Lung microvascular endothelial cell (primary cell): ENCODE measurements at regions not wholly inside any gene's neighbourhood (a gene's known extent, or its start where the extent isn't known, plus 50 kb on each side); places are given as distances from the start of the nearest gene placed in this dataset.
"Not testable (repeated sequence)": the region's sequence is repeated elsewhere in the genome, so short reads cannot be mapped to it uniquely, and the experiment has no call there.

ENCODE experiments used
- DNase-seq, 2 donors: peaks; one replicate each; pipeline versions ENCODE4 v3.0.0 to v3.0.0-alpha.2; 2010; ENCODE audit warnings: low read depth in 2 of 2

DNA sequence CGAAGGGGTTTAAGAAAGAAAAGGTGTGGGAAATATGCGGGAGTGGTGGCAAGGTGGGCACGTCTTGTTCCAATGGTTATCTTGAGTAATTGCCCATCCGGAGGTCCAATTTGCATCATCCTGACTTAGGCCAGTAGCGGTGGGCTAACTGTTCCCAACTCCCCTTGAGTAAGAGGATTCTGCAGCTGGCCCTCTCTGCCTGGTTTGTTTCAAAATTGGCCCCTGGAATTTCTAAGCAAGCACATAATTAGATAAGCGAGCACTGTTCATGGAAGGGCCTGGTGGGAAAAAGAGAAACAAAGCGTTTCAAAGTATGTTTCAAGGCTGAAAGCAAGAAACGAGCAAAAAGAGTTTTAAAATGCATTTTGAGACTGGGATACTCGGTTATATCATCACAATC is 198.2 kb downstream of the CEP135 start:
- DNase-seq, result no peak

GRCh38 chr4:56142088-56142487 is 193.3 kb downstream of the CEP135 start:
- no peak for DNase-seq

- no peak for DNase-seq
Measured at GRCh38 chr4:56139241-56139827, 190.6 kb downstream of the CEP135 start.

DNA sequence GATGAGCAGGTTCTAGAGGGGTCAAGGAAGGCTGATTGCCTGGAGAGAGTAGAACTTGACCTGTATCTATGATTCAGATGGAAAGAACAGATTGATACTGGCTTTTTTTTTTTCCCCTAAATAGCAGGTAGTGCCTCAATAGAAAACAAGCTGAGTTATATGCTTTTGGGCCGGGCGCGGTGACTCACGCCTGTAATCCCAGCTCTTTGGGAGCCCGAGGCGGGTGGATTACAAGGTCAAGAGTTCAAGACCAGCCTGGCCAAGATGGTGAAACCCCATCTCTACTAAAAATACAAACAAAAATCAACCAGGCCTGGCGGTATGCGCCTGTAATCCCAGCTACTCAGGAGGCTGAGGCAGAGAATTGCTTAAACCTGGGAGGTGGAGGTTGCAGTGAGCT is 186.1 kb downstream of the CEP135 start:
- DNase-seq, result not testable (repeated sequence)

DNA sequence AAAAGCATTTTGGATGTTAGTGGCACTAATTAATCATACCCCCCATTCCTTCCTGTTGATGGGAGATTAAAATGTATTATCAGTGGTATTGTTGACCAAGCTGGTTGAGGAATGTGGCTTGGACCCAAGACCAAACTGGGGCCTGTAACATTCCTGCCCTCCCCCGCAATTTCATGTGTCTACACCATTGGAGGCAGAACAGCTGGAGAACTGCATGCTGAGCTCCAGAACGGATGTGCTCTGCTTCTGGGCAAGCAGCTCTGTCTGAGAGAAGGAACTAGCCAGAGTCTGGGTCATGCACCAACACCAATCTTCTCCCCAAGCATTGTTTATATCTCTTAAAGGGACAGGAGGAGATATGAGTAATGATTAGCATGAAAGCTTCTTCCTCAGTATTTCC is 185.5 kb downstream of the CEP135 start:
- DNase-seq, result peak; percentile 6 to 20

DNA sequence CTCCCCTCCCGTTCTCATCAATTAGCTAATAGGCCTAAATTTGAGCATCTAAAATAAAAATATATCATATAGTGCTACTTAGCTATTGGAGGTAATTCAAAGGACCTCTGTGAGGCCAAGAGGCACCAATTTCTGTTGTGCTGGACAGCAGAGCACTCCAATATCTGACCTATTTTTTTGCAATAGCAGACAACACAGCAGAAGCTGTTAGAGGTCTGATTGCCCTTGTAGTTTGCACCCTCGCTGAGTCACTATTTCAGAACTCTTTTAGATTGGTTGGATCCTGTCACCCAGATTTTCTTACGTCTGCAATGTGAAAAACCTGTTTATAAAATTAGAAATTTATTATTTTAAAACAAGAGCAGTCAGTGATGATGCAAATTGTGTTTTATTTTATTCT is 184.1 kb downstream of the CEP135 start:
- no peak for DNase-seq

DNA sequence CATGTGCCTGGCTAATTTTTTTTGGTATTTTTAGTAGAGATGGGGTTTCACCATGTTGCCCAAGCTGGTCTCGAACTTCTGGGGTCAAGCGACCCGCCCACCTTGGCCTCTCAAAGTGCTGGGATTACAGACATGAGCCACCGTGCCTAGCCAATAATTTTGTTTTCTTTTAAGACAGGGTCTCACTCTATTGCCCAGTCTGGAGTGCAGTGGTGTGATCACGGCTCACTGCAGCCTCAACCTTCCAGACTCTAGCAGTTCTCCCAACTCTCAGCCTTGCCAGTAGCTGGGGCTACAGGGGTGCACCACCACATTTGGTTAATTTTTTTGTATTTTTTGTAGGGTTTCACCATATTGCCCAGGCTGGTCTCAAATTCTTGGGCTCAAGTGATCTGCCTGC is 183.4 kb downstream of the CEP135 start:
- DNase-seq, result not testable (repeated sequence)

- DNase-seq, result no peak
Measured at GRCh38 chr4:56130606-56131155, 181.9 kb downstream of the CEP135 start.

DNA sequence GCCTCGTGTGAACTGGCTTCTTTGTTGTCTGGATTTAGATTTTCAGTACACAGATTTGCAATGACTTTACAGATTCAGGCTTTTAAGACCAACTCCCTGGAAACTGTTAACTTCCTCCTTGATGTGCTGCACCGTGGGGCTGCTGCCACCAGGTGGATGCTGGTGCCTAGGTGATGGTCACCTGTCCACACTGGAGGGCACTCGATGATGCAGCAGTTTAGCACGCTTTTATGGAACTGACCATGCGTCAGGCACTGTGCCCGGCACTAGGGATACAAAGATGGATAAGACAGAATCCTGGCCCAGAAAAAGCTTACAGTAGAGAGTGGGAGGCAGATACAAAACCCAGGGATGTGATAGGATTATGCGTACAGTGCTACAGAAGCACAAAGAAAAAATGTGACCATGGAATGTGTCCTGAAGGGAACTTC is 180.7 kb downstream of the CEP135 start:
- peak in 1 of 2 donors; percentile 11 for DNase-seq

DNA sequence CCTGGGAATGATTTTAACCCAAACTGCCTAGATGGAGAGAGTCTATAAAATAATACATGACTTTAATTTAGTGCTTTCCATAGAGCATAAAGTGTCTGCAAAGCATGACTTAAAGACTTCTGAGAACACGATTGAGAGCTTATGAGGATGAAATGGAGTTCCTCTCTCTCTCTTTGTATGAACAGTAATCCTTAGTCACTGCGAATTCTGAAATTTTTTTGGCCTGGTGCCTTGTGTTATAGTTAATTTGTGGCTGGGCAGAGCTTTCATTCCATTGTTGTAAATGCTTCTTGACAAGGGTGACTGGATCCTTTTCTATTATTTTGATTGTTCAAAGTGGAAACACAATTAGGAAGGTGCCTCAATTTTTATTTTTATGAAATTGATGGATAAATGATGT is 179.5 kb downstream of the CEP135 start:
- DNase-seq, result peak; percentile 4 to 16

DNA sequence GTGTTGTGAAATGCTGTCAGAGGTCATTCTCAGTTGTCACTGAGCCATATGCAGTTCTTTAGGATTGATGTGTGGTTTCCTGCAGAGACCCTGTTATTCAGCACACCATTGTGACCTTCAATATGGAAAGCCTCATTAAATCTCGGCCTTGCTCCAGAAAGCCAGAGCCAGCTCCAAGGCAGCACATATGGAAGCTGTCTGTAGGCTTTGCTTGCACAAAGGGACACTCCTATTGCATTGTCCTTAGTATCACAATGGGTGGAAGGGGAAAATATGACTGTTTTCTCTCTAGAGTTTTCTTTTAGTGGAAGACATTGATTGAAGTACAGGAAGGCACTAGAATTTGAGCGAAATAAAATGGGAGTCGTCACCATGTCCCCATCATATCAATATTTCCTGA is 179.0 kb downstream of the CEP135 start:
- peak; percentile 1 to 11 for DNase-seq

DNA sequence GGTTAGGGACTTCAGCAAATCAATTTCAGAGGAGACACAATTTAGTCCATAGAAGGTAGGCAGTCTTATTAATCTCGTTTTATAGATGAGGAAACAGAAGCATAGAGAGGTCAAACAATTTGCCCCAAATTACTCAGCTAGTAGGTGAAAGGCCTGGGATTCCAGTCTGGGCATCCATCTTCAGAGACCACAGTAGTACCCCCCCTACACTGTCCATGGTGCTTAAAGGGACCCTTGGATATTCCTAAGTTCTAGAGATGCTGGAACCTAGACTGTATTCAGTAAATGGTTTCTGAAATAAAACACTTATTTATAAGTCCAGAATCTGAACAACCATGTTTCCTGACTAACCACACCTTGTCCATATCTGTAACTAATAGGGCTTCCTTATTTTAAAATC is 174.8 kb downstream of the CEP135 start:
- no peak for DNase-seq

DNA sequence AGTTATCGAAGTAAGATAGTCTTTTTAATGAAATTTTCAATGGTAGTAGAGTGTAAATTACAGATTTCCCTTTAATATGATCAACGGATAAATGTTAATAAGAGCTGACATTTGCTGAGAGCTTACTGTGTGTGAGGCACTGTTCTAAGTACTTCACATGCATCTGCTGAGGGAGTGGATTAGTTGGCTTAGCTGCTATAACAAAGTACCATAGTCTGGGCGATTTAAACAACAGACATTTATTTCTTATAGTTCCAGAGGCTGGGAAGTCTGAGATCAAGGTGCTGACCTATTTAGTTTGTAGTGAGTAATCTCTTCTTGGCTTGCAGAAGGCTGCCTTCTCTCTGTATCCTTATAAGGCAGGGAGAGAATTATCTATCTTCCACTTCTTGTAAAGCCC is 174.3 kb downstream of the CEP135 start:
- no peak for DNase-seq

DNA sequence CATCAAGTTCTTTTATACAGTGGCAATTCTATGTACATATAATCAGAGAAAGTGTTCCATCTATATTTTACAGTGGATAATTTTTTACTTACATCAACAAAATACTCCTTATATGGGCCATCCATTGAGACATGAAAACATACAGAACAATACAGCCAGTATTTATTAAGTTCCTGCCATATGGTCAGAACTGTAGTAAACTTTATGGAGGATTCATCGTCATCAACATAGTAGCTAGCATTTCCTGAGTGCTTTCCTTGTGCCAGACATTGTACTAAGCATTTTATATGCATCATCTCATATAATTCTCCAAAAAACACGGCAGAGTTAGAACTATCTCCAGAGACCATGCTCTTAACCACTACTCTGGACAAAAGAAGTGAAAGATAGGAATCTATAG is 170.1 kb downstream of the CEP135 start:
- DNase-seq, result no peak

GRCh38 chr4:56118055-56118454 is 169.3 kb downstream of the CEP135 start:
- DNase-seq, result no peak

GRCh38 chr4:56115898-56116297 is 167.2 kb downstream of the CEP135 start:
- no peak for DNase-seq

DNA sequence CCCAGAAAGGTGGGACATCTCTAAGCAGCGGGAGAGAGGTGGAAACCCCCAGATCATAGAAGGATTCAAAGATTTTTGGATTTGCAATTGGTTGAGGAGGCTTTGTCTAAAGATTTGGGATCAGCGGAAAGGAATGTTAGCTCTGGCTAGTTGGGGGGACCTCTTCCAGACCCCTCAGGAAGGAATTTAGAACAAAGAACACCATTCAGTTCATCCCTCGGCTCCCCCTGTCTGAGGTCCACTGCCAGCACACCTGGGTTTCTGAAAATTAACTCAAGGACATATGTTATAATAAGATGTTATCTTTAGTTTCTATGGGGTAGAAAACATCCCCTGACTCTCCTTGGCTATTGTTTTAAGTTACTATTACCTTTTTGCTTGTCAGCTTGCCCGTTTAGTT is 163.6 kb downstream of the CEP135 start:
- DNase-seq, result no peak

DNA sequence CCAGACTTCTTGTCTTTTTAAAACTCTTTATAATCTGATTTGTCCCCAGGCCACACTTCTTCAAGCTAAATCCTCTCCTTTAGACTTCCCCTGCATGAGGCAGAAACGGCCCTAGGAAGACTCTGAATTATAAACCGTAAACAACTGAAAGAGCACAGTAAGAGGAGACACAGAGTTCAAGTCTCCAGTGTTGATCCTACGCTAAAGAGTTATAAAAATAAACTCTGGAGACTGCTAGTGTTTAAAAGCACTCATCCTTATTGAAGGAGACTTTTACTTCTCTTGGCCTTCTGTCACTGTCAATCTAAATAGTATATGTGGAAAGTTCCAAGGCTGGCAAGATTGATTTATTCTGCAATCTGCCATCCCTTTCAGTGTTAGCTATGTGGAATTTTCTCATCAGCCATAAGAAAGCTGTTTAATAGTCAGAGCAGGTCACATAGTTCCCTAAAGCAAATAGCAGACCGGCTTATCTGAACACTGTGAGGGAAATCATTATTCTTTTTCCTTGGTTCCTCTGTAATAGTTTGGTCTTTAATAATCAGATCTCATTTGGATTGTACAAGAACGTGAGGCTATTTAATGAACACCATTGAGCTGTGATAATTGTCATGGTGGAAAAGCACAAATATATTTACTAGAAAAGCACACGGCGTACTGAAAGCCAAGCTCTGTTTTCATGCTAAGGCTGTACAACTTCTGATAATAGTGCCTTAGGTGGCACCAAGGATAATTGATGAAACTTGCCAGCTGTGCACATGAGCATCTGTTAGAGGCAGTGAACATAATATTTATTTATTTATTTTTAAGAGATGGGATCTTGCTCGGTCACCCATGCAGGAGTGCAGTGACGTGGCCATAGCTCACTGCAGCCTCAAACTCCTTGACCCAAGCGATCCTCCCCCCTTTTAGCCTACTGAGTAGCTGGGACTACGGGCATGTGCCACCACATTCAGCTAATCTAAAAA is 157.7 kb downstream of the CEP135 start:
- no peak for DNase-seq

DNA sequence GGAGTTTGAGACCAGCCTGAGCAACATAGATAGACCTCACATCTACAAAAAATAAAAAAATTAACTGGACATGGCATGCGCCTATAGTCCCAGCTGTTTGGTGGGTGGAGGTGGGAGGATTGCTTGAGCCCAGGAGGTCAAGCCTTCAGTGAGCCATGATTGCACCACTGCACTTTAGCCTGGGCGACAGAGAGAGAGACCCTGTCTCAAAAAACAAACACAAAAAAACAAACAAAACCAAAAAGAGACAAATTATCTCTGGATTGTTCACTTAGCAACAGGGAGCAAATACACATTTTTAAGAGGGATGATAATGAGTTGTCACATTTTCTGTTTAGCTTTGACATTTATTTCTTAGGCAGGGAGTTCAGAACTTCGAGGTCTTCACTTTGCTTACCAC is 155.4 kb downstream of the CEP135 start:
- DNase-seq, result no peak

DNA sequence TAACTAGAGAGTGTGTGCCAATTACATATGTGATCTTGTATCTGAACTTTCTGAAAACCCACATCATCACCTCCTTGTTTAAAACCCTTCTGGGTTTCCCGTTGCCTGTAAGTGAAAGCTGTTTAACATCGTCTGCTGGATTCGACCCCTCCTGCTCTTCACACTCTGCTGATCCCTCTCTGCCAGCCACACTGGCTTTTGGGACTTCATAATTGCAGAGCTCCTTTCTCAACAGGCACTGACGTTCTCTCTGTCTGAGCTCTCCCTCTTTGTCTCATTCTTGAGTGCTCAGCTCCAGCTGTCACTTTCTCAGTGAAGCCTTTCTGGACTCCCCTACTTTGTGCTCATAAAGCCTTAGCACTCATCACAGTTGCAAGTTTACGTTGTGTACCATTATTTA is 153.9 kb downstream of the CEP135 start:
- no peak for DNase-seq

DNA sequence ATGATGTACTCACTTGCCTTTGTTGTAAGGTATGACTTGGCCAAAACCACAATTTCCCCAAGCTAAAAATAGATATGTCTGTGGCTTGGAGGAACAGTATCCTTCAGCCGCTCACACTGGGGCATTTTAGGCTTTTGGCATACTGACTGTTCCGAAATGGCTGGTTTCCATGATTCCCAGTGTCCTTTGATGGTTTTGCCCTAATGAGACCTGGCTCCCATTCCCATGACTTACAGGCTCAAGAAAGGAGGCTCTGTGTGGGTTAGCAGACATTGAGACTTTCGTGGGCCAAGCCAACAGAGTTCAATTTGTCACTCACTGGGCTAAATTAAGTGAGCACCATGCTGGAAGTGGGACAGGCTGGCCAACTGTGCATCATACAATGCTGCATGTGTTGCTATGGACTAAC is 150.6 kb downstream of the CEP135 start:
- no peak for DNase-seq

GRCh38 chr4:56093576-56093975 is 144.8 kb downstream of the CEP135 start:
- DNase-seq, result no peak

- DNase-seq, result no peak
Measured at GRCh38 chr4:56092540-56092939, 143.8 kb downstream of the CEP135 start.
